K562 (cell line): ENCODE measurements at regions not wholly inside any gene's neighbourhood (a gene's known extent, or its start where the extent isn't known, plus 50 kb on each side); places are given as distances from the start of the nearest gene placed in this dataset.

Source experiments
- BCLAF1 ChIP-seq, 2 experiments: fragments of 450-650 bp in 1 of 2; IDR thresholded peaks; 2 replicates each; pipeline ENCODE4 v1.6.1; 2011 to 2017; ENCODE audit warnings: low read depth in 2 of 2, antibody characterized with exemption in 1 of 2, borderline replicate concordance in 1 of 2, low read length in 1 of 2, mild to moderate bottlenecking in 1 of 2, mixed read lengths in 1 of 2; ENCODE audit not compliant: control insufficient read depth in 1 of 2
- CEBPB ChIP-seq: fragments of 450-650 bp; IDR thresholded peaks from 2 replicates; pipeline ENCODE4 v1.6.1; 2016; ENCODE audit warnings: missing genetic modification characterization, missing compliant biosample characterization
- CTCF ChIP-seq, 3 experiments: IDR thresholded peaks in 2 of 3; conservative IDR thresholded peaks in 1 of 3; 2 replicates each; pipeline ENCODE4 v1.5.1; 2011 to 2012; ENCODE audit warnings: low read length in 3 of 3, mild to moderate bottlenecking in 3 of 3, control low read depth in 2 of 3, improper control_type of control experiment in 1 of 3, inconsistent platforms in 1 of 3, low read depth in 1 of 3, mixed read lengths in 1 of 3, moderate library complexity in 1 of 3; ENCODE audit not compliant: insufficient read depth in 2 of 3
- ETV6 ChIP-seq, 3 experiments: fragments of 150-350 bp in 1 of 3; sonication (generic) in 1 of 3; formaldehyde crosslinking in 1 of 3; IDR thresholded peaks; 2 replicates each; pipeline versions ENCODE4 v1.6.1 to v1.8.0; 2014 to 2022; ENCODE audit warnings: borderline replicate concordance in 2 of 3, low read depth in 2 of 3, antibody characterized with exemption in 1 of 3, low read length in 1 of 3, mild to moderate bottlenecking in 1 of 3, missing genetic modification reagents in 1 of 3
- NFE2 ChIP-seq: IDR thresholded peaks from 2 replicates; pipeline ENCODE4 v1.6.1; 2014; ENCODE audit warnings: antibody characterized with exemption, low read depth
- POLR2A ChIP-seq: fragments of 450-650 bp; conservative IDR thresholded peaks from 2 replicates; pipeline ENCODE4 v1.6.1; 2016
- RHOXF2B ChIP-seq: fragments of 250-450 bp; sonication (Bioruptor Pico); conservative IDR thresholded peaks from 2 replicates; pipeline ENCODE4 v1.5.1; 2021
- ZNF146 ChIP-seq: IDR thresholded peaks from one replicate; pipeline ENCODE4 v1.6.1; 2018; ENCODE audit warnings: missing compliant biosample characterization; ENCODE audit not compliant: unreplicated experiment

GRCh38 chr1:189786761-189787160 lies 690.9 kb downstream of the BRINP3 start:
- no peak for TF ChIP-seq CTCF (IDR thresholded peaks at IDR 0.05 in 2 of 3, conservative IDR thresholded peaks at IDR 0.05 in 1 of 3; ENCODE audit: insufficient read depth in 2 of 3, low read depth in 1 of 3, low read length in 3 of 3)
- TF ChIP-seq ZNF146 (CRISPR knock-in tag): no peak
- no peak for TF ChIP-seq NFE2
- TF ChIP-seq CEBPB (tag): no peak
- TF ChIP-seq ETV6 (IDR thresholded peaks at IDR 0.05; ENCODE audit: borderline replicate concordance in 1 of 2, low read depth in 2 of 2, low read length in 1 of 2): no peak
- no peak for TF ChIP-seq ETV6 (CRISPR knock-in tag; IDR thresholded peaks at IDR 0.05; ENCODE audit: borderline replicate concordance)
- TF ChIP-seq RHOXF2B (CRISPR knock-in tag): no peak
- no peak for TF ChIP-seq BCLAF1 (IDR thresholded peaks at IDR 0.05; ENCODE audit: borderline replicate concordance in 1 of 2, control insufficient read depth in 1 of 2, low read depth in 2 of 2, low read length in 1 of 2)
- no peak for TF ChIP-seq POLR2A
